Posterior vena cava (tissue), 2 donors: ENCODE measurements at regions not wholly inside any gene's neighbourhood (a gene's known extent, or its start where the extent isn't known, plus 50 kb on each side); places are given as distances from the start of the nearest gene placed in this dataset.

ENCODE experiments used
- DNase-seq: peaks from one replicate; pipeline ENCODE4 v3.0.0-alpha.2; 2020; ENCODE audit warnings: low spot score
- intact Hi-C, 2 donors: fragments of 100-400 bp; cut with DNase I; formaldehyde crosslinking; loops; one replicate each; pipeline versions ENCODE4 v1.14.1 to v1.14.2; 2022 to 2023
- donor health status: DM: yes; HTN: yes; CAD: no.
- donor health status: DM: yes; HTN: yes; CAD: no.

DNA sequence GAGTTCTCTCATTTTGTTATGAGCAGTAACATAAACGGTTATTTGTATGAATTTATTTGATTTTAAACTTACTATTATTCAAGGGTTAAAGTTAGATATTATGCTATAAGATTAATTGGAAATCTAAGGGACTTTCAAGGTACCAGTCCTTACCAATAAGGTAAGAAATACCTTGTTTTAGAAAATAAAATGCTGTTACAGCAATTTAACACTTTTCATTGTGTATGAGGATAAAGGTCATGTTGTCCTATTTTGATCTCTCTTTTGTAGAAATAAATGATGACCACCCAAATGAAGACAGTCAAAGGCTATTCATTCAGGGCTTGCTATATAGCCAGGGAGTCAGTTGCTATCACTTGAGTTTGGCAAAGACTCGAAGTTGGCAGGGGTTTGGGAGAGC lies 1185.9 kb upstream of the GOT2 start:
- intact Hi-C loops, result no loop called here
- DNase-seq, result no peak

- intact Hi-C loops, result no loop called here
- no peak for DNase-seq
Measured at GRCh38 chr16:59913666-59914065, 1179.5 kb upstream of the GOT2 start.

GRCh38 chr16:59909262-59909661 lies 1175.1 kb upstream of the GOT2 start:
- intact Hi-C loops, result no loop called here
- DNase-seq, result no peak

DNA sequence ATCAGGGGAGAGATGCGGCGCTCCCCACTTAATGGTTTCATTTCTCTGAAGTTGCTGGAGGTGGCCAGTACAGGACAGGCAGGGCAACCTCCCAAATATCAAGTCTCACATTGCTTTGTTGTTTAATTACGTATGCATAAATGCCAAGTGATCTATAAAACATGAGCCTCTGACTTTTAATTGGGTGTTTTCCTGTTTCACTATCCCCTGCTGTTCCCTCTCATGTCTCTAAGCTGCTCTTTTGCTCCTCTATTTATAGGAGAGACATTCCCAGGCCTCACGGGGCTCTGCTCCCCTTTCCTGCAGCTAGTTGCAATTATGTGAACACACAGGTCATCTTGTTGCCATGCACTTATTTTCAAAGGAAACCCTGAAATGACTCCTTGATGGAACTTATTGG lies 1173.5 kb upstream of the GOT2 start:
- intact Hi-C loops, result no loop called here

GRCh38 chr16:59905606-59906005 lies 1171.5 kb upstream of the GOT2 start:
- intact Hi-C loops, result no loop called here
- DNase-seq, result no peak

More for the DNA sequence above, 1173.5 kb upstream of the GOT2 start:
- no peak for DNase-seq

- no peak for DNase-seq
- intact Hi-C loops, result no loop called here
Measured at GRCh38 chr16:59905131-59905530, 1171.0 kb upstream of the GOT2 start.

- no peak for DNase-seq
- intact Hi-C loops, result no loop called here
Measured at GRCh38 chr16:59899940-59900339, 1165.8 kb upstream of the GOT2 start.

- no peak for DNase-seq
- intact Hi-C loops, result no loop called here
Measured at GRCh38 chr16:59892376-59892775, 1158.3 kb upstream of the GOT2 start.

DNA sequence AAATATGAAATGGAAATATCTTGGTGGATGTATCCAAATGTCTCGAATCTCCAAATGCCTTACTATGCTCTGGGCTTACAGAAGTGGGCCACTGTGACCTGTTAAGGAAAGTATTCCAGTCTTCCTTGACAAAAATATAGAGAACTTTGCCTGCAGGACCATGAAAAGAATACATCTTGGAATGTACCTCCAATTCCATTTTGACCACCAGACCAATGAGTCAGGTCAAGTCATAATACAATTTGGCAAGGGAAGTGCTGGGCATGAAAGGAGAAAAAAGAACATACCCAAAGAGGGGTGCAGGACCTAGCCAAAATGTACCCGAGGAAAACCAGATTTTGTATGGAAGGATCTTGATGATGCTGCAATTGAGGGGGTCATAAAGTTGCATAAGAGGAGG lies 1153.7 kb upstream of the GOT2 start:
- intact Hi-C loops, result no loop called here
- no peak for DNase-seq

DNA sequence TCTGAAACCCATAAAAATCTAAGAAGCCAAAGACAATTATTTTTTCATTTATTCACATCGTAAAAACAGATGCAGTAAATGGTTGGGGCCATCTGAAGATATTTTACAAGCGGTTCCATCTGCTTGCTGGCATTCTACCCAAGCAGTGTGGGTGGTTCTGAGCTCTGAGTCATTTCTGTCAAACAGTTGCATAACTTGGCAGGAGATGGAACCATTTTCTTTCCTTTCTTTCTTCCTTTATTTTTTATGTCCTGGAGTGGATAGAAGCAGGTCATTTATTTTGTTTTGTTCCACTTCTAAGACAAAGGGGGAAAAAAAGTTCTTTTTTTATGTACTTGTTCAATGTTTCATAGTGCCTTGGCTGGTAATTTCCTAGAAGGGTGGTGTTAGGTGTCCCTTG lies 1151.9 kb upstream of the GOT2 start:
- no peak for DNase-seq
- intact Hi-C loops, result no loop called here

DNA sequence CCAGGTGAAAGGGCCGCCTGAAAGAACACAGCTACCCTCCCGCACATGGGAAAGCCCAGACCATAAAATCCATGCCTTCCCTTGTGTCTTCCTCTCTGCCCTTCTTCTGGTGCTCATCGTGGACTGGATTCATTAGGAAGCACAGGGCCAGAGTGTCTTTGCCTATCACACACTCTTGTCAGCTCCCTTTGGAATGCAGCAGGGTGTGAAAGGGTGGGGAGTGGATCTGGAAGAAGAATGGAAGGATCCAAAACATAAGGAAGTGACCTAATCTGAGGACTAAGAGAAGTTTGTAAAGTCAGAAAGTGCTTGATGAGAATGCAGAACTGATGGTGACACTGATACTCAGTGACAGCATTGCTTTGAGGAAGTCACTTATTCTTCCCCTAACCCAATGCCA lies 1147.3 kb upstream of the GOT2 start:
- DNase-seq, result no peak
- intact Hi-C loops, result no loop called here

DNA sequence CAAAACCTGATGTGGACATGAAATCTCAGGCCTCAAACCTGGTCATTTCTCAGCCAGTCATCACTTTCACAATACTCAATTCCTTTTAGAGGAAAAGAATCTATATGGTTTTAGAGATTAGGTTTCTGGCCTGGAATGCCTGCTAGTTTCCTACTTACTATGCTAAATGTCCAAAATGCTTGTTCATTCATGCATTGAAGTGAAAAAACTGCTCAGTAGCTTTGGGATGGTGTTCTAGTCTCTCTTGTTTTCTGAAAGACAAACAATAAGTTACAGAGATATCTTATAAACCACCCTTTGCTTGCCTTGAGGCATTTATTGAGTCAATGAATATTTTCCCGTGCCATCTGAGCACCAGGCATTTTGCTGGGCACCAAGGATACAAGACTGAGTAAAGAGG lies 1146.5 kb upstream of the GOT2 start:
- intact Hi-C loops, result no loop called here
- no peak for DNase-seq

DNA sequence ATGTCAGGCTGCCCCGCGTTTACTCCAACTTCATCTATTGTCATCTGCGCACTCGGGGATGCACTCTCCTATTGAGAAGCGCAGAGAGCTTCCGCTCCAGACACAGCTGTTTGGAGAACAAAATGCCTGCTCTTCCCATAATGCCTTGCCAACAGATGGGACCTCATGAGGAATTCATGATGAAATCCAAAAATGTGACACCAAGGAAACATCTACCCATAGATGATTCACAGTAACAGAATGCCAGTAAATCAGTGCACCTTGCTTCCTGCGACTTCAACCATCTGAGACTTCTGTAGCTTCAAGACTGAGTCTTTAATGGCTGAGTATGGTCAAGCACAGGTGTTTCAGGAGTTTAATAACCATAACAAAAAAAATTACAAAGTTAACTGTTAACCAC lies 1144.9 kb upstream of the GOT2 start:
- DNase-seq, result no peak
- intact Hi-C loops, result no loop called here

DNA sequence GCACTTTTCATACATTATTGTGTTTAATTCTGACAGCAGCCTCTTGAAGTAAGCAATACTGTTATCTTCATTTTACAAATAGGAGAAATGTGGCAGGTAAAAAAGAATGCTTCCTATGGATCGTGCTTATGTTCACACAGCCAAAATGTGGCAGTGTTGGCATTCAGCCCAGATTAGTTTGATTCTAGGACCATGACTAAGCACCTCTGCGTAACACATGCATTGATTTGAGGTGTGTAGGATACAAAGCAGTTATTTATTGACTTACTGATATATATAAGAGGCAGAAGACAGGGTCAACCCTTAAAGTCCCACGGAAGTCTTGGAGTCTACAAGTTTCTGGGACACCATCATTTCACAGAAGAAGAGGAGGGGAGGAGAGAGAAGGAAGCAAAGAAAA lies 1144.4 kb upstream of the GOT2 start:
- intact Hi-C loops, result no loop called here
- no peak for DNase-seq

- intact Hi-C loops, result no loop called here
- DNase-seq, result no peak
Measured at GRCh38 chr16:59864981-59865666, 1131.0 kb upstream of the GOT2 start.

GRCh38 chr16:59859676-59860402 lies 1125.7 kb upstream of the GOT2 start:
- intact Hi-C loops, result no loop called here
- DNase-seq, result no peak

- DNase-seq, result no peak
- intact Hi-C loops, result no loop called here
Measured at GRCh38 chr16:59854846-59855439, 1120.8 kb upstream of the GOT2 start.

- no peak for DNase-seq
- intact Hi-C loops, result no loop called here
Measured at GRCh38 chr16:59849716-59850115, 1115.6 kb upstream of the GOT2 start.

DNA sequence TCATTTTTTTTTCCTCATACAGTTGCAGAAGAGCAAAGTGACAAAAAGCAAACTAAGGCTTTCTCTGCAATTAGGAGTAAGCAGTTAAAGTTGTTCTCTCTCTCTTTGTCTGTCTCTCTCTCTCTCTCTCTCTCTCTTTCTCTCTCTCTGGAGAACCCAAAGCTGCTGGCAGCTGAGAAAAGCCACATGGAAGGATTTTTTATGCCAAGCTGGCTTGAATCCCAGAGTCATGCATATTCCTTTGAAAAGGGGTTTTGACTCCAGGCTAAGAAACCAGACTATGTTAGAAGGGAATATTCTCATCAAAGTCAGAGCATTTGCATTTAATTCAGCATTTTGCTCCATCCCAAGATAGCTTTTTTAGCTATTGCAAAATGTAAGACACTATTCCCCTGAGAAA lies 1114.2 kb upstream of the GOT2 start:
- no peak for DNase-seq
- intact Hi-C loops, result no loop called here

GRCh38 chr16:59840169-59840568 lies 1106.1 kb upstream of the GOT2 start:
- intact Hi-C loops, result no loop called here
- no peak for DNase-seq

DNA sequence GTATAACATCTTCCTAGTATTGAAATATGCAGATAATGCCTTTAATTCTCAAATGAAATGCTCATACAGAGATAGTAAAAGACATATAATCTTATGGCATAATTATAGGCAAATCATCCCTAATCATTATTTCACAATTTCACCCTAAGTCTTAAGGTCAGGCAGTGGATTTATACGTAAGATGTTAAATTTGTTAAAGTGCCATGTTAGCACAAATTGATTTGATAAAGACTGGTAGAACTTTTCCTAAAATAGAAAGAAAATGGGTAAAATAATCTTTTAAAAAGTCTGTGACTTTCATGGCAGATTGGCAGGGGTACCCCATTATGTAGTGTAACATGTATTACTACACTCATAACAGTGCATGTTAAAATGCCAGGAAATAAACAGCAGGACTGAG lies 1092.7 kb upstream of the GOT2 start:
- no peak for DNase-seq
- intact Hi-C loops, result no loop called here
